Astrocyte (in vitro differentiated cells and primary cell): ENCODE measurements at regions not wholly inside any gene's neighbourhood (a gene's known extent, or its start where the extent isn't known, plus 50 kb on each side); places are given as distances from the start of the nearest gene placed in this dataset.
"Not testable (repeated sequence)": the region's sequence is repeated elsewhere in the genome, so short reads cannot be mapped to it uniquely, and the experiment has no call there.

Source experiments
- EZH2 ChIP-seq: IDR thresholded peaks from 2 replicates; pipeline ENCODE4 v1.6.1; 2012; ENCODE audit warnings: mild to moderate bottlenecking, low read length, inconsistent platforms; ENCODE audit not compliant: insufficient read depth
- TF ChIP-seq, protein P1 (sequence below): IDR thresholded peaks from 2 replicates; pipeline ENCODE4 v1.5.1; 2011; ENCODE audit warnings: low read depth, mild to moderate bottlenecking, inconsistent platforms, low read length, moderate library complexity; ENCODE audit not compliant: insufficient read depth

DNA sequence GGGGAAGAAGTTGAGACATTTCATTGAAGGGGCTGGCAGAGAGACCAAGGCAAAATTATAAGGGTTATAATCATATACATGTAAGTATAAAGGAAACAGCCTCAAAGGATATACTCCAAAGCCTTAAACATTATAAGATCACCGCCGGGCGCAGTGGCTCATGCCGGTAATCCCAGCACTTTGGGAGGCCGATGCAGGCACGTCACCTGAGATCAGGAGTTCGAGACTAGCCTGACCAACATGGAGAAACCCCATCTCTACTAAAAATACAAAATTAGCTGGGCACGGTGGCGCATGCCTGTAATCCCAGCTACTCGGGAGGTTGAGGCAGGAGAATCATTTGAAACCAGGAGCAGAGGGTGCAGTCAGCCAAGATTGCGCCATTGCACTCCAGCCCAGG is 1227.0 kb upstream of the NRXN1 start:
- TF ChIP-seq, protein P1, sequence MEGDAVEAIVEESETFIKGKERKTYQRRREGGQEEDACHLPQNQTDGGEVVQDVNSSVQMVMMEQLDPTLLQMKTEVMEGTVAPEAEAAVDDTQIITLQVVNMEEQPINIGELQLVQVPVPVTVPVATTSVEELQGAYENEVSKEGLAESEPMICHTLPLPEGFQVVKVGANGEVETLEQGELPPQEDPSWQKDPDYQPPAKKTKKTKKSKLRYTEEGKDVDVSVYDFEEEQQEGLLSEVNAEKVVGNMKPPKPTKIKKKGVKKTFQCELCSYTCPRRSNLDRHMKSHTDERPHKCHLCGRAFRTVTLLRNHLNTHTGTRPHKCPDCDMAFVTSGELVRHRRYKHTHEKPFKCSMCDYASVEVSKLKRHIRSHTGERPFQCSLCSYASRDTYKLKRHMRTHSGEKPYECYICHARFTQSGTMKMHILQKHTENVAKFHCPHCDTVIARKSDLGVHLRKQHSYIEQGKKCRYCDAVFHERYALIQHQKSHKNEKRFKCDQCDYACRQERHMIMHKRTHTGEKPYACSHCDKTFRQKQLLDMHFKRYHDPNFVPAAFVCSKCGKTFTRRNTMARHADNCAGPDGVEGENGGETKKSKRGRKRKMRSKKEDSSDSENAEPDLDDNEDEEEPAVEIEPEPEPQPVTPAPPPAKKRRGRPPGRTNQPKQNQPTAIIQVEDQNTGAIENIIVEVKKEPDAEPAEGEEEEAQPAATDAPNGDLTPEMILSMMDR, result not testable (repeated sequence)
- TF ChIP-seq EZH2, result not testable (repeated sequence)
